NCI-H748 treated with DMSO at 0.1 percent for 48 hours (cell line): ENCODE measurements at regions not wholly inside any gene's neighbourhood (a gene's known extent, or its start where the extent isn't known, plus 50 kb on each side); places are given as distances from the start of the nearest gene placed in this dataset.

Source experiments
- DNase-seq: peaks from one replicate; lab custom pipeline; 2025; lab: John Stamatoyannopoulos, UW

DNA sequence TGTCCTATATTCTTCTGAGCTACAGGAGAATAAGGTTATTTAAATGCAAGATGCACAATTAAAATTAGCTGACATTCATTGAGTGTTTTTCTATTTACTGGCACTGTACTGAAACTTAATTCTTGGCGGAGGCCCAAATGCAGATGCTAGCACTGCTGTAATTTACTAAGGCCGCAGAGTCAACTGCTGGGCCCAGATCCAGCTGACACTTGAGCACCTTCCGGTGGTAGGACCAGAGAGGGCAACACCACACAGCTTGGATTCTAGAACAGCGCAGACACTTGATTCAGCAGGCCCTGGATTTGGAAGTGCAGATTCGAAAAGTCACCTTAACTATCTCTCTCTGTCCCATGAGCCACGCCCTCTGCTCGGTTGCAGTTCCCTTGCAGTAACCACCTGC, 228.6 kb upstream of the TMEM72 start:
- no peak for DNase-seq

DNA sequence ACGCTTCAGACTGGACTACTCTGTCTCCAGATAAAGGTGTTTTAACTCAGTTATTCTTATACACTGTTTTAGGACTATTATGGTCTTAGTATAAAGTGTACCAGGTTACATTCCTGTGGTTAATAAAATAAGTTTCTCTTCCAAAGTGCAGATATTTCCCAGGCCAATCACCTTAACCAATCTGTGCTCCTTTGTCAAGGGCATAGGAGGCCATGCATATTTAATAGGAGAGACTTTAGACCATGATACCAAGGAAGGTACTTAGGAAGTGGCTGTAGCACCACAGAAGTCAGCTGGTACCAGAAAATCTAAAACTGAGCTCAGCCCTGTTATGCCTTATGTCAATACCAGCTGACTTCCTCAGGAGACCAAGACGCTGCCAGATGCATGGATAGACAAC, 226.5 kb upstream of the TMEM72 start:
- no peak for DNase-seq

GRCh38 chr10:44685220-44685619, 225.9 kb upstream of the TMEM72 start:
- DNase-seq, result no peak

DNA sequence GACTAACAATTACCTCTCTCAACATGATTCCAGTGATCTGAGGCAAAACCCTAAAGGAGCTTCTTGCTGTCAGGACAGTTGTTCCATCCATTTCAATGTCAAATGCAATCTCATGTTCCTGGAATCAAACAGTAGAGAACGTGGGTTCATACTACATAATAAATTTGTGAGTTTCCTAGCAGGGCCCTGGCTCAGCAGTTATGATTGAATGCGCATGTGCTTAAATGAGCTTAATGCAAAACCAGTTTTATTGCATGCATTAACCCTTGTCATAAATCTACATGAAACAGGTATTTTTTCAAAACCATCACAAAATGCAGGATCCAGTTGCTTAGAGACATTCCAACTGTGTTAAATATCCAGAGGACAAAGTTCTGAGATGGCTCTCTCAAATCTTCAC, 225.4 kb upstream of the TMEM72 start:
- DNase-seq, result no peak

GRCh38 chr10:44689368-44689767, 221.8 kb upstream of the TMEM72 start:
- DNase-seq, result no peak

DNA sequence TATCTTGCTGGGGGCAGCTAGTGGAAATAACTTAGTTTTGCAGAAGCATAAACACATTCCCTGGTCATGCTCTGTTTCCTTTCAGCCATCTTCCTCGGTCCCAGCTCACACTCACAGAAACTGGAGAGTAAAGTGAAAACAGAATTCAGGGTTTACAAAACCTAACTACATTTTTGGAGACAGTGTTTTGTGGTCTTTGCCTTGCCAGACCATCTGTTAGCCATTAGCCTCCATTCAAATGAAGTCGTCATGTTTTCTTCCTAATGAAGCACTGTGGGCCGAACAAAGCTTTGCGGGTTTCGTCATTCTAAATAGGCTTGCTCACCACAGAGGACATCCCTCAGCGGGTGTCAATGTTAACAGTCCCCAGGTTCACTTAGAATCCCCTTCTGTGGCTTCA, 214.6 kb upstream of the TMEM72 start:
- DNase-seq, result no peak

GRCh38 chr10:44697116-44697515, 214.0 kb upstream of the TMEM72 start:
- no peak for DNase-seq

GRCh38 chr10:44702531-44702930, 208.6 kb upstream of the TMEM72 start:
- no peak for DNase-seq

- no peak for DNase-seq
Measured at GRCh38 chr10:44703241-44704155, 207.6 kb upstream of the TMEM72 start.

DNA sequence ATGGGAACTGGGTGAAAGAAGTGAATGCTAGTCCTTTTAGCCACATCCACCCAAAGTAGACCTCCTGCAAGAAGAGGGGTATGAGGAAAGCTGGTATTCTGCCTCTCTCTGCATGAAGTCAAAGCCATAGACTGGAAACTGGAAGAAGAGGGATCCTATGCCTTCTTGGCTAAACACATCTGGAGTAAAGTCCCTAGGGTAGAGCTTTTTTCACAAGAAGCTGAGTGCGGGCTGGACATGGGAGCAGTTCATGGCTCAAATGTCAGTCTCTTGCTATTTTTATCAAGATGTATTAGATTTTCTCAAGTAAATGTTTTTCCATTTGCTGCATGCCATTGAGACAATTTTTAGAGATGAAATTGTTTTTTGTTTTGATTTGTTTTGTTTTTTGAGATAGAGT, 206.5 kb upstream of the TMEM72 start:
- no peak for DNase-seq

DNA sequence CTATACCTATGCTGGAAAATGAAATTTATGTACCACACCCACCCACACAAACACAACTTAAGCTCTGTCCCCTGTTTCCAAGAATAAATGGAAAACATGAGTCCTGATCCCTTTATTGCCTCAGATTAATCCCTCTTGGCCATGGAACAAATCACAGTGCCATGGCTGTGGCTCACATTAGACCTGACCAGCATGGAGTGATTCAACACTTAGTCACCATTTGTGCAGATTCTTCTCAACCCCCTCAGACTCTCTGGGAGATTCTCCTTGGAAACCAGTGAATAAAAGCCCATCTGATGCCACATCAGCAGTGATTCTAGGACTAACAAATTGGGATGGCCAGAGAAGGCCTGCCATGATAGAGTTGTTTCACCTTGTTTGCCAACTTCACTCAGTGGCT, 204.4 kb upstream of the TMEM72 start:
- no peak for DNase-seq

DNA sequence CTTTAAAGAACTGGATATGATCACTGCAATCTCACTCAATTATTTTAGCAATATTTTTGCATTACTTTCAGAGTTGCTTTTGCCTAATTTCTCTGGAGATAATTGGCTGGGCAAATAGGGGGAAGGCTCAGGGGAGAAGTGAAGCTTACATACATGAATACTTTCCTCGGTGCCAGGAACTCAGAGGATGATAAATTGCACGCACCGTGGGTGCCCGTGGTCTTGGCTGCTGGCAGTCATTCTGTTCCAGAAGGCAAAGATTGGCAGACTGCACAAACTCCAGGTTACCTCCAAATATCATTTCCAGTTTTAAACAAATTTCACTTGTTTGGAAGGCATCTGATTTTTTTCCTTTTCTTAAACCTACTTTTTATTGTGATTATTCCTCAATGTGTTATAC, 197.8 kb upstream of the TMEM72 start:
- DNase-seq, result no peak

- no peak for DNase-seq
Measured at GRCh38 chr10:44714451-44714850, 196.7 kb upstream of the TMEM72 start.

GRCh38 chr10:44715136-44715535, 196.0 kb upstream of the TMEM72 start:
- no peak for DNase-seq

- no peak for DNase-seq
Measured at GRCh38 chr10:44716470-44717015, 194.6 kb upstream of the TMEM72 start.

DNA sequence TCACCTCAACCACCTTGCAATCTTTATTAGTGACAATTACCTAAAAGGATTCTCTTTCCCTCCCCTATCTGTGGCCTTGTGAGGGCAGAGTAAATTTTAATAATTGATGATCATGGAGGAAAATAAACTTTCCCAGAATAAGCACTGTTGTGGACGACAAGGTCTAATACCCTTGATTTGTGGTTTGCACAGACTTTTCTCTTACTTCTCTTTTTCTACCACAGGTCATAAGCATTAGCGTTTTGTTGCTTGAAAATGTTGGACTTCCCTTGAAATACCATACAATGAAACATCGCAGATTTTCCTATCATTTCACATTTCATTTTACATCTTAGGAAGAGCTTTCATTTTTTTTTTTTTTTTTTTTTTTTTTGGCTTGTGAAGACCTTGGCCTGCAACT, 188.1 kb upstream of the TMEM72 start:
- DNase-seq, result no peak

- no peak for DNase-seq
Measured at GRCh38 chr10:44723619-44724325, 187.4 kb upstream of the TMEM72 start.

GRCh38 chr10:44724415-44725174, 186.5 kb upstream of the TMEM72 start:
- no peak for DNase-seq

- no peak for DNase-seq
Measured at GRCh38 chr10:44725404-44725803, 185.7 kb upstream of the TMEM72 start.

DNA sequence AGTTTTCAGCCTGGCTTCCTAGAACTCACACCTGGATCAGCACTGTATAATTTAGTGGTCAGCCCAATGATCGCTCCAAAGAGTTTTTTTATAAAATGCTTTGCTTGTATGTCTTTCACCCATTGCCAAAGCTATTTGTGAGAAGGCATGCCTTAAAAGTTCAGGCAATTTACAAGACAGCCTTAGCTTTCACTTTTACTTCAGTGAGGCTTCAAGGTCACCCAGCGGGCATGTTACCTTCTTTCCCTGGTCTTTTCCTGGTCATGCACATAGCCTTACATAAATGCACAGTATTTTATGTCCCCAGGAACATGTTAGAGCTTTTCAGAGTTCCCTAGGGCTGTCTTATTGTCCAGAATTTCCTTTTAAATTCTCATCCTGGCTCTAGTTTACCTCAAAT, 179.9 kb upstream of the TMEM72 start:
- no peak for DNase-seq

- DNase-seq, result no peak
Measured at GRCh38 chr10:44733501-44734488, 177.3 kb upstream of the TMEM72 start.
